Karpas-422 (cell line): ENCODE measurements at regions not wholly inside any gene's neighbourhood (a gene's known extent, or its start where the extent isn't known, plus 50 kb on each side); places are given as distances from the start of the nearest gene placed in this dataset.
A peak's percentile ranks its signal among the peaks of the same experiment; 100 is the strongest.

Experiments used
- DNase-seq: peaks from one replicate; pipeline ENCODE4 v3.0.0-alpha.2; 2015
- H2AFZ ChIP-seq: fragments of 200-600 bp; sonication (generic); 2 replicates; pipeline ENCODE4 v1.6.1; 2014; ENCODE audit warnings: antibody characterized with exemption, low read length, mixed read lengths
- H3K27ac ChIP-seq: fragments of 200-600 bp; sonication (generic); 2 replicates; pipeline ENCODE4 v1.5.1; 2014; ENCODE audit warnings: mild to moderate bottlenecking, low read length, moderate library complexity
- H3K27me3 ChIP-seq: fragments of 200-600 bp; sonication (generic); 2 replicates; pipeline ENCODE4 v1.6.1; 2014; ENCODE audit warnings: low read length, mixed read lengths
- H3K36me3 ChIP-seq: fragments of 200-600 bp; sonication (generic); 2 replicates; pipeline ENCODE4 v1.6.1; 2014; ENCODE audit warnings: low read length, mixed read lengths; ENCODE audit not compliant: insufficient read depth
- H3K4me1 ChIP-seq: fragments of 200-600 bp; sonication (generic); 2 replicates; pipeline ENCODE4 v1.6.1; 2014; ENCODE audit warnings: mild to moderate bottlenecking, low read length, mixed read lengths
- H3K4me2 ChIP-seq: fragments of 200-600 bp; sonication (generic); 2 replicates; pipeline ENCODE4 v1.6.1; 2014; ENCODE audit warnings: low read length, low read depth, mild to moderate bottlenecking; ENCODE audit not compliant: poor library complexity, severe bottlenecking
- H3K4me3 ChIP-seq: fragments of 200-600 bp; sonication (generic); 2 replicates; pipeline ENCODE4 v1.5.1; 2014; ENCODE audit warnings: mild to moderate bottlenecking, antibody characterized with exemption, low read length, mixed read lengths
- H3K79me2 ChIP-seq: fragments of 200-600 bp; sonication (generic); 2 replicates; pipeline ENCODE4 v1.6.1; 2014; ENCODE audit warnings: mild to moderate bottlenecking, low read length, mixed read lengths
- H3K9ac ChIP-seq: fragments of 200-600 bp; sonication (generic); 2 replicates; pipeline ENCODE4 v1.6.0; 2014; ENCODE audit warnings: low read length
- H3K9me2 ChIP-seq: fragments of 200-600 bp; sonication (generic), shearing (Covaris generic); replicated peaks from 2 replicates; pipeline ENCODE4 v1.6.0; 2014; ENCODE audit warnings: mild to moderate bottlenecking, low read length, moderate library complexity; ENCODE audit not compliant: insufficient read depth
- H3K9me3 ChIP-seq: fragments of 300-700, 200-600 bp; sonication (generic); 2 replicates; pipeline ENCODE4 v1.6.1; 2014; ENCODE audit warnings: low read length, mixed read lengths
- H4K20me1 ChIP-seq: fragments of 200-600 bp; sonication (generic); 2 replicates; pipeline ENCODE4 v1.6.1; 2014; ENCODE audit warnings: mild to moderate bottlenecking, antibody characterized with exemption, low read length, low read depth; ENCODE audit not compliant: insufficient read depth

DNA sequence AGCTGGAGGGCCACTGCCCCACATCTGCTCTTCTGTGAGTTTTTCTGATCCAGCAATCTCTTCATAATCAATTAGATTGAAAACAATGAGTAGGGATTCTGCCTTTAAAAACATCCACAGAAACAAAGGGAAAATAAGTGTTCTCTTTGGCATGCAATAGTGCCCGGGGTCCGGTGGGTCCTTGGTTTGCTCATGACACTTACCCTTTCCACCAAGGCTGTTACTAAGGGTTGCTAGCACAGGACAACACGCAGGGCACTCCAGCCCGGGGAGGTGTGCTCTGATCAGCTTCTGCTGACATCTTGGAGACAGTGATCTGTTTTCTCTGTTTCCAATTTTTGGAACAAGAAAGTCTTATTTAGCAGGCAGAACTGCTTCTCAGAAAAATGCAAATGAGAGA is 146.7 kb downstream of the TEX36 start:
- H3K4me2 ChIP-seq: no peak overlapping the region

DNA sequence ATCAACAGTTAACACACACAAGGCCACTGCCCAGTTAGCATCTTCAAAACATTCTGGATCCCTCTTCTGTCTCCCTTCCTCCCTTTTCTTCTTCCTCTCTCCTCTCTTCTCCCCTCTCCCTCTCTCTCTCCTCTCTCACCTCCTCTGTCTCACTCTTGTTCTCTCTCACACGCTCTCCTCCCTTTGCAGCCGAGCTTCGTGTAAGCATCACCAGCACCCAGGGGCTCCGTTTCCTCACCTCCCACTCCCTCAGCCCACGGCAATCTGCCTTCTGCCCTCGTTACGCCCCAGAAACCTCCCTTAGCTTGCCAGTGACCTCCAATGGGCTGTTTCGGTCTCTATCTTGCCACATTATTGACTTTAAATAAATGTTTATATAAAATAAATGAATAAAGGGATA is 147.4 kb downstream of the TEX36 start:
- Histone ChIP-seq H3K4me1 (no peaks in the 10 kb centered on the region), H3K27me3 (no peaks in the 10 kb centered on the region), H3K79me2 (no peaks in the 10 kb centered on the region), H3K4me3 (no peak overlapping the region), H4K20me1 (no peaks in the 10 kb centered on the region), H3K9me2 (no peaks in the 10 kb centered on the region), H3K36me3 (no peaks in the 10 kb centered on the region), H3K4me2 (no peak overlapping the region), H3K9ac (no peak overlapping the region), H3K9me3 (no peaks in the 10 kb centered on the region), H2AFZ (no peak overlapping the region), H3K27ac (no peak overlapping the region)
- no peak for DNase-seq

More for the DNA sequence above, 146.7 kb downstream of the TEX36 start:
- H2AFZ ChIP-seq: no peak overlapping the region
- H3K79me2 ChIP-seq: no peaks in the 10 kb centered on the region
- H3K9me2 ChIP-seq: no peaks in the 10 kb centered on the region
- H3K4me3 ChIP-seq: no peak overlapping the region
- DNase-seq: no peak
- H3K9me3 ChIP-seq: no peaks in the 10 kb centered on the region
- no peaks in the 10 kb centered on the region for H3K4me1 ChIP-seq
- no peaks in the 10 kb centered on the region for H3K27me3 ChIP-seq
- H3K36me3 ChIP-seq: no peaks in the 10 kb centered on the region
- no peak overlapping the region for H3K27ac ChIP-seq
- no peaks in the 10 kb centered on the region for H4K20me1 ChIP-seq
- H3K9ac ChIP-seq: no peak overlapping the region

DNA sequence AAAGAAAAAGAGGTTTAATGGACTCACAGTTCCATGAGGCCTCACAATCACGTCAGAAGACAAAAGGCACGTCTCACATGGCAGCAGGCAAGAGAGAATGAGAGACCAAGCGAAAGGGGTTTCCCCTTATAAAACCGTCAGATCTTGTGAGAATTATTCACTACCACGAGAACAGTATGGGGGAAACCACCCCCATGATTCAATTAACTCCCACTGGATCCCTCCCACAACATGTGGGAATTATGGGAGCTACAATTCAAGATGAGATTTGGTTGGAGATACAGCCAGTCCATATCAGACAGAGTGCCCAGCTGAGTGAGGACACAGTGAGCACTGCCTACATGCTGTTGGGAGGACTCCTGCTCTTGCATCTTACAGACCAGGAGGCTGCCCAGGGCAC is 148.4 kb downstream of the TEX36 start:
- no peak overlapping the region for H3K9ac ChIP-seq
- H3K27ac ChIP-seq: no peak overlapping the region
- H3K27me3 ChIP-seq: no peaks in the 10 kb centered on the region
- H3K36me3 ChIP-seq: no peaks in the 10 kb centered on the region
- H3K4me3 ChIP-seq: no peak overlapping the region
- no peak overlapping the region for H3K4me2 ChIP-seq
- no peaks in the 10 kb centered on the region for H3K4me1 ChIP-seq
- no peaks in the 10 kb centered on the region for H3K9me3 ChIP-seq
- no peaks in the 10 kb centered on the region for H3K9me2 ChIP-seq
- H4K20me1 ChIP-seq: no peaks in the 10 kb centered on the region
- H3K79me2 ChIP-seq: no peaks in the 10 kb centered on the region
- no peak for DNase-seq
- H2AFZ ChIP-seq: no peak overlapping the region

DNA sequence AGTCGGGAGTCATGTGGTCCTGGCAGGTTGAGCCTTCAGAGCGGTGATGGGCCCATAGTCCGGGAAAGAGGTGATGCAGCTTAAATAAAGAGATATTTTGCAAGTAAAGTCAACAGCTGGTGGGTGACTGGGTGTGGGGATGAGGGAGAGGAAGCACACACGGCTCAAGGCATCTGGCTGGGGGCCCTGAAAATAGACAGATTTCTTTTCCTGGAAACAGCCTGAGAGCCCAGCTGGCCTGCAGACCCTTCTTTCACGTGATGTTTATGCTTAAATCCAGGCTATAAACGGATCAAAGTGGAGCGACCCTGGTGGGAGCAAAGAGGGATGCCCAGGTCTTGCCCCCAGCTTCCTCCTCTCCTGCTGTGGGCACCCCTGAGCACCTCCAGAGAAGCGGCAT is 149.1 kb downstream of the TEX36 start:
- H3K79me2 ChIP-seq: no peaks in the 10 kb centered on the region
- no peaks in the 10 kb centered on the region for H4K20me1 ChIP-seq
- no peaks in the 10 kb centered on the region for H3K4me1 ChIP-seq
- H3K9me2 ChIP-seq: no peaks in the 10 kb centered on the region
- no peak for DNase-seq
- no peak overlapping the region for H2AFZ ChIP-seq
- H3K4me3 ChIP-seq: no peak overlapping the region
- no peaks in the 10 kb centered on the region for H3K27me3 ChIP-seq
- no peak overlapping the region for H3K4me2 ChIP-seq
- H3K36me3 ChIP-seq: no peaks in the 10 kb centered on the region
- H3K9me3 ChIP-seq: no peaks in the 10 kb centered on the region
- no peak overlapping the region for H3K27ac ChIP-seq
- no peak overlapping the region for H3K9ac ChIP-seq

DNA sequence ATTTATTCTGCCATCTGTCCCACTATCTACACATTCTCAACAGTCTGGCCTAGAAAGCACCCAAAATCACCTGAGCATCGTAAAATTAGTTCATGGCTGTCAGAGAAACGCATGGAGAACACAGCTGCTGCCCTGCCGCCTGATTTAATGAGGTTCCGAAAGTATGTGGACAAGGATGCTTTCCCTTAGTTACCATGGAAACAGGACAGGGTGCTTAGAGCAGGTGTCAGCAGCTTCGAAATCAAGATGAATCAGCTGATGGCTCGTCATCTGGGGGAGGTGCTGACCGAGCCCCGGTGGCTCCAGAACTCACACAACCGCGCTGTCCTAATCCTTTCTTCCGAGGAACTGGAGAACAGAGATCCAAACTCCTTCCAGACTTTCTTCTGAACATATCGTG is 151.5 kb downstream of the TEX36 start:
- Histone ChIP-seq H3K27ac (no peak overlapping the region), H2AFZ (no peak overlapping the region), H3K4me1 (no peaks in the 10 kb centered on the region), H3K4me3 (no peak overlapping the region), H3K27me3 (no peaks in the 10 kb centered on the region), H3K36me3 (no peaks in the 10 kb centered on the region), H3K9ac (no peak overlapping the region), H3K4me2 (no peak overlapping the region), H3K9me3 (no peaks in the 10 kb centered on the region), H4K20me1 (no peaks in the 10 kb centered on the region), H3K79me2 (no peaks in the 10 kb centered on the region), H3K9me2 (no peaks in the 10 kb centered on the region)
- no peak for DNase-seq

DNA sequence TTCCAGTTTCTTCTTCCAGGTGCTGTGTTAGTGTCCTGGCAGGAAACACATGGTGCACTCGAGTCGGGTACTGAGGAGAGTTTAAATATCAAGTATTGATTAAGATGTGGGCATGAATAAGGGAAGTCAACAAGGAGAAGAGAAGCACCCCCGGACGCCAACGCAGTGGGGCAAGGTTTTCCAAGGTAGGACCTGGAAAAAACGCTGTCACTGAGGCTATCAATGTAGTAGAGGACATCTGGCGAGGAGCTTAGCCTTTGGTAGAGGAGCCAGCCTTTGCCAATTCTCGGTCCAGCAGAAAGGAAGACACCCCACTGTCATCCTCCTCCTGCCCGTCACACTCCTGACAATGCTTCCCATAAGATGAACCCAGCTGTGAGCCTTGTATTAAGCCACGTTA is 159.6 kb downstream of the TEX36 start:
- H3K27me3 ChIP-seq: no peaks in the 10 kb centered on the region
- no peaks in the 10 kb centered on the region for H3K9me2 ChIP-seq
- no peak overlapping the region for H3K9ac ChIP-seq
- no peak overlapping the region for H3K4me3 ChIP-seq
- H4K20me1 ChIP-seq: no peaks in the 10 kb centered on the region
- H3K4me2 ChIP-seq: no peak overlapping the region
- DNase-seq: no peak
- H2AFZ ChIP-seq: no peak overlapping the region
- no peaks in the 10 kb centered on the region for H3K36me3 ChIP-seq
- H3K27ac ChIP-seq: no peak overlapping the region
- H3K4me1 ChIP-seq: peaks cover 3% of the 10 kb centered on the region; the same call in 1 of the 2 replicates
- no peaks in the 10 kb centered on the region for H3K79me2 ChIP-seq
- no peaks in the 10 kb centered on the region for H3K9me3 ChIP-seq

DNA sequence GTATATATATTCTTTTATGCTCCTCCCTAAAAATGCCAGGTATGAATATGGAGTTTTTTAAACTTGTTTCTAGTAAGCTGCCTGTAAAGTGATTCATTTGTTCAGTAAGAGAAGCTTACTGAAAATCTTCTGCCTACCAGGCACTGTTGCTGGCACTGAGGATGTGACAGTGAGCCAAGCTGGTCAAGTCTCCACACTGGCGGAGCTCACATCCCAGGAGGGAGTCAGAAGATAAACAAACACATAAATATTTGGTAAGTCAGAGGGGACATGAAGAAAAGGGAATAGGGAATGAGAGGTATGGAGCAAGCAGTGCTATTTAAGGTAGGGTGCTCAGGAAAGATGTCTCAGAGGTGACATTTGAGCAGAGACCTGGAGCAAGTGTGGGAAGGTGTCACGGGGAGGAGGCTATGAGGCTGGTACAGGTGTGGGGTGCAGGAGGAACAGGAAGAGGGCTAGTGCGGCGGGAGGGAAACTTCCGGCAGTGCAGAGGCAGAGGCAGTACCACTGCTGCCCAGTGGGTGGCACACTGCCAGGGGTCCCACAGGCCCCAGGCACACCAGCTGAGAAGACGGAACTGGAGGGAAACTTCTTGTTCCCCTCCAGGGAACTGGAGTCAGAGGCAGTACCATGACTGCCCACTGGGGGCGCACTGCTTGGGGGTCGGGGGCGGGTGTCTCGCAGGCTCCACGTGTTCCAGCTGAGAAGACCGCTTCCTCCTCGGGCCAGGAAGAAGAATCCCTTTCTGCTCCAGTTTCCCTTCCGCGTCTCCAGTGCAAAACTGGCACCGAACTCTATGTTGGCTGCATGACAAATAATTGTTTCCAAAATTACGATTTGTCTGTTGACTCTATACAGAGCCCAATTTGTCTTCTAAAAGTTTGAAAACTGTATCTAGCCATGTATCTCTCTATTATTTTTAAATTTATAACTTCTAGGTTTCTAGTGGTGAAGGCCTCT is 161.0 kb downstream of the TEX36 start:
- Histone ChIP-seq H3K4me2 (no peak overlapping the region), H4K20me1 (no peaks in the 10 kb centered on the region), H3K9me3 (no peaks in the 10 kb centered on the region), H3K9me2 (no peaks in the 10 kb centered on the region), H3K36me3 (no peaks in the 10 kb centered on the region), H3K79me2 (no peaks in the 10 kb centered on the region), H3K27me3 (no peaks in the 10 kb centered on the region), H3K4me1 (peaks cover 3% of the 10 kb centered on the region; the same call in 1 of the 2 replicates), H3K27ac (no peak overlapping the region), H3K4me3 (no peak overlapping the region), H2AFZ (peak overlapping the region; percentile 68; the same call in 1 of the 2 replicates), H3K9ac (no peak overlapping the region)
- peak; percentile 89 for DNase-seq

DNA sequence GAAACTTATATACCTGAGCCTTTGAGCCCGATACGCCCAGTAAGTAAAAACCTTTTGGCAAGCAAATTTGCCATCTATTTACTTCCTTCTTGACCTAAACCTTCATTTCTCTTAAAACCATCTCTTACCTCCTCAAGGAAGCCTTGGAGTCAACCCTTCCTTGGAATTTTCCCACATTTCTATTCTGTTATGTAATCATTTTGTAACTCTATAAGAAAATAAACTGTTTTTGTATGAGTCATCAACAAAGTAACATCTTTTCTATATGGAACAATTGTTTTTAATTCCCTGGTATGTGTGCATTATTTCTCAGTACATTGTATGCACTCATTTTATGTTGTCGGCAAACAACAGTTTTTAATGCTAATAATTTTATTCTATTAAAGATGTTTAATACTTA is 162.0 kb downstream of the TEX36 start:
- H3K79me2 ChIP-seq: no peaks in the 10 kb centered on the region
- H3K27me3 ChIP-seq: no peaks in the 10 kb centered on the region
- H3K4me3 ChIP-seq: no peak overlapping the region
- no peaks in the 10 kb centered on the region for H3K9me3 ChIP-seq
- H3K27ac ChIP-seq: no peak overlapping the region
- H2AFZ ChIP-seq: no peak overlapping the region
- DNase-seq: no peak
- no peaks in the 10 kb centered on the region for H3K9me2 ChIP-seq
- H3K4me2 ChIP-seq: no peak overlapping the region
- H3K4me1 ChIP-seq: peaks cover 3% of the 10 kb centered on the region; the same call in 1 of the 2 replicates
- H4K20me1 ChIP-seq: no peaks in the 10 kb centered on the region
- H3K36me3 ChIP-seq: no peaks in the 10 kb centered on the region
- no peak overlapping the region for H3K9ac ChIP-seq
